RWPE2 (cell line): ENCODE measurements at regions not wholly inside any gene's neighbourhood (a gene's known extent, or its start where the extent isn't known, plus 50 kb on each side); places are given as distances from the start of the nearest gene placed in this dataset.

Experiments
- ATAC-seq: fragments of 200-7000 bp; cut with Tn5 transposase; 3 replicates; pipeline ENCODE4 v1.9.1; 2021; ENCODE audit warnings: low read depth
- DNase-seq: peaks from one replicate; pipeline ENCODE4 v3.0.0-alpha.2; 2020; ENCODE audit warnings: low spot score
- H3K27ac ChIP-seq: fragments of 450-650 bp; 2 replicates; pipeline ENCODE4 v1.5.1; 2017; ENCODE audit warnings: mild to moderate bottlenecking; ENCODE audit not compliant: poor library complexity, severe bottlenecking
- H3K27me3 ChIP-seq: fragments of 250-450 bp; sonication (Bioruptor Pico); 2 replicates; pipeline ENCODE4 v1.5.1; 2021; ENCODE audit warnings: mild to moderate bottlenecking, moderate library complexity; ENCODE audit not compliant: insufficient read depth, poor library complexity, severe bottlenecking
- H3K36me3 ChIP-seq: fragments of 250-450 bp; sonication (Bioruptor Pico); 2 replicates; pipeline ENCODE4 v1.5.1; 2020; ENCODE audit warnings: low read depth, mild to moderate bottlenecking, moderate library complexity
- H3K4me1 ChIP-seq: fragments of 250-450 bp; sonication (Bioruptor Pico); 2 replicates; pipeline ENCODE4 v1.5.1; 2021; ENCODE audit warnings: mild to moderate bottlenecking, moderate library complexity; ENCODE audit not compliant: insufficient read depth, poor library complexity, severe bottlenecking
- H3K4me3 ChIP-seq: fragments of 250-450 bp; sonication (Bioruptor Pico); 2 replicates; pipeline ENCODE4 v1.5.1; 2021; ENCODE audit warnings: mild to moderate bottlenecking, moderate library complexity; ENCODE audit not compliant: severe bottlenecking
- H3K9me3 ChIP-seq: fragments of 250-450 bp; sonication (Bioruptor Pico); 2 replicates; pipeline ENCODE4 v1.5.1; 2021; ENCODE audit warnings: mild to moderate bottlenecking, moderate library complexity; ENCODE audit not compliant: severe bottlenecking
- CTCF ChIP-seq: fragments of 450-650 bp; IDR thresholded peaks from one replicate; pipeline ENCODE4 v1.5.1; 2017; ENCODE audit warnings: mild to moderate bottlenecking, moderate library complexity; ENCODE audit not compliant: poor library complexity, severe bottlenecking

GRCh38 chr15:25207369-25207768 is 231.5 kb downstream of the UBE3A start:
- no peak overlapping the region for H3K4me3 ChIP-seq
- H3K36me3 ChIP-seq, result no peaks in the 10 kb centered on the region
- TF ChIP-seq CTCF, result no peak
- H3K27ac ChIP-seq, result no peak overlapping the region
- DNase-seq, result no peak
- H3K27me3 ChIP-seq, result no peaks in the 10 kb centered on the region
- ATAC-seq, result no peak
- H3K4me1 ChIP-seq, result no peaks in the 10 kb centered on the region
- H3K9me3 ChIP-seq, result peaks cover 61% of the 10 kb centered on the region

GRCh38 chr15:25208735-25209134 is 230.1 kb downstream of the UBE3A start:
- H3K27ac ChIP-seq, result no peak overlapping the region
- H3K9me3 ChIP-seq, result peaks cover 68% of the 10 kb centered on the region
- ATAC-seq, result no peak
- no peaks in the 10 kb centered on the region for H3K27me3 ChIP-seq
- H3K36me3 ChIP-seq, result no peaks in the 10 kb centered on the region
- H3K4me3 ChIP-seq, result no peak overlapping the region
- H3K4me1 ChIP-seq, result no peaks in the 10 kb centered on the region
- no peak for TF ChIP-seq CTCF
- DNase-seq, result no peak

DNA sequence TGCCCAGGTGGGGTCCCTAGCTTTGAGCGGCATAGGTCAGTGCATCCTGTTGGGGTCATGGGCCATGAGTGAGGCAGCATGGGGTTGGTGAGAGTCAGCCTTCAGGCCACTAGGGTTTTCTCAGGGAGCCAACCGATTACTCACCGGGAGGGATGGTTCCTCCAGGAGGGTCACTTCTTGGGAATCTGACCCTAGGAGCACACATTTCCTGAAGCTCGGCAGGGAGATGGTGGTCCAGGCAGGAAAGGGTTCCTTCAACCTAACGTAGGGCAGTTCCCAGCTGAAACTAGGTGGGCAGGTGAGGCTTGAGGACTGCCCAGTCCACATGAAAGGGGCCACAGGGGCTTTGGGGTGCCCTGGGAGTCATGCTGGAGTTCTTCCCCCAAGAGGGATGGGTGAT is 218.0 kb downstream of the UBE3A start:
- H3K9me3 ChIP-seq, result peaks cover 69% of the 10 kb centered on the region
- DNase-seq (no peak), ATAC-seq (no peak)
- H3K27me3 ChIP-seq, result no peaks in the 10 kb centered on the region
- H3K27ac ChIP-seq, result no peak overlapping the region
- no peak for TF ChIP-seq CTCF
- H3K36me3 ChIP-seq, result no peaks in the 10 kb centered on the region
- H3K4me1 ChIP-seq, result no peaks in the 10 kb centered on the region
- H3K4me3 ChIP-seq, result no peak overlapping the region

GRCh38 chr15:25224396-25224795 is 214.4 kb downstream of the UBE3A start:
- Histone ChIP-seq H3K27ac (no peak overlapping the region), H3K27me3 (no peaks in the 10 kb centered on the region), H3K4me3 (no peak overlapping the region), H3K4me1 (no peaks in the 10 kb centered on the region), H3K36me3 (no peaks in the 10 kb centered on the region), H3K9me3 (peaks cover 62% of the 10 kb centered on the region)
- ATAC-seq, result no peak
- DNase-seq, result no peak
- TF ChIP-seq CTCF, result no peak

DNA sequence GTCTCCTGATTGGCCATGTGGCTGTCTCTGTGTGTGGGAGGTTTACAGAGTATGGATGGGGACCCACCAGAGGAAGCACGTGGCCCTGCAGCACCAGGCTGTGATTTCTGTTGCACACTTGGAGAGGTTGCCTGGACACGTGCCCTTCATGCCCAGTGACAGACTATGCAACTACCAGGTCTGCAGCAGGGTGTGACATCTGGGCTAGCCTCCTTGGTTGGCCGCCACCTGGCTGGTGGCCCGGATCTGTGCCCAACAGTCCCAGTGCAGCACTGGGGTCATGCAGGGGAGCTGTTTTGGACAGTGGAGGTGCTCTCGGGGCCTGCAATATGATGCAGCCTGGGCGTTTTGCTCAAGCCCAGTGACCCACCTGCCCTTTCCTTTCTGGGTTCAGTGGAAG is 212.5 kb downstream of the UBE3A start:
- Histone ChIP-seq H3K36me3 (no peaks in the 10 kb centered on the region), H3K27ac (no peak overlapping the region), H3K9me3 (peaks cover 57% of the 10 kb centered on the region), H3K27me3 (no peaks in the 10 kb centered on the region), H3K4me1 (no peaks in the 10 kb centered on the region), H3K4me3 (no peak overlapping the region)
- DNase-seq, result no peak
- no peak for ATAC-seq
- TF ChIP-seq CTCF, result no peak
